ENCODE measurements at regions not wholly inside any gene's neighbourhood (a gene's known extent, or its start where the extent isn't known, plus 50 kb on each side); places are given as distances from the start of the nearest gene placed in this dataset.

GRCh38 chr4:17301266-17301665 is 210.6 kb downstream of the QDPR start:
- TF ChIP-seq CTCF (IDR thresholded peaks at IDR 0.05), result no peak
- no peak for TF ChIP-seq POLR2A (IDR thresholded peaks at IDR 0.05)
- no peak for TF ChIP-seq POLR2AphosphoS5 (IDR thresholded peaks at IDR 0.05)

Data from prostate gland (tissue), 2 donors.